ENCODE measurements at regions not wholly inside any gene's neighbourhood (a gene's known extent, or its start where the extent isn't known, plus 50 kb on each side); places are given as distances from the start of the nearest gene placed in this dataset.

GRCh38 chr5:104444656-104445055 lies 882.1 kb upstream of the NUDT12 start:
- TF ChIP-seq CTCF (IDR thresholded peaks at IDR 0.05; ENCODE audit: insufficient read depth, low read depth, low read length) (no peak), EZH2 (IDR thresholded peaks at IDR 0.05; ENCODE audit: insufficient read depth, low read length) (no peak)

Data from astrocyte (in vitro differentiated cells and primary cell).